HG02678 (cell line): ENCODE measurements at regions not wholly inside any gene's neighbourhood (a gene's known extent, or its start where the extent isn't known, plus 50 kb on each side); places are given as distances from the start of the nearest gene placed in this dataset.

Experiments used
- ATAC-seq: cut with Tn5 transposase; IDR thresholded peaks from one replicate; pipeline ENCODE4 v1.9.1; 2021; ENCODE audit warnings: mild to moderate bottlenecking, moderate library complexity; ENCODE audit not compliant: unreplicated experiment

DNA sequence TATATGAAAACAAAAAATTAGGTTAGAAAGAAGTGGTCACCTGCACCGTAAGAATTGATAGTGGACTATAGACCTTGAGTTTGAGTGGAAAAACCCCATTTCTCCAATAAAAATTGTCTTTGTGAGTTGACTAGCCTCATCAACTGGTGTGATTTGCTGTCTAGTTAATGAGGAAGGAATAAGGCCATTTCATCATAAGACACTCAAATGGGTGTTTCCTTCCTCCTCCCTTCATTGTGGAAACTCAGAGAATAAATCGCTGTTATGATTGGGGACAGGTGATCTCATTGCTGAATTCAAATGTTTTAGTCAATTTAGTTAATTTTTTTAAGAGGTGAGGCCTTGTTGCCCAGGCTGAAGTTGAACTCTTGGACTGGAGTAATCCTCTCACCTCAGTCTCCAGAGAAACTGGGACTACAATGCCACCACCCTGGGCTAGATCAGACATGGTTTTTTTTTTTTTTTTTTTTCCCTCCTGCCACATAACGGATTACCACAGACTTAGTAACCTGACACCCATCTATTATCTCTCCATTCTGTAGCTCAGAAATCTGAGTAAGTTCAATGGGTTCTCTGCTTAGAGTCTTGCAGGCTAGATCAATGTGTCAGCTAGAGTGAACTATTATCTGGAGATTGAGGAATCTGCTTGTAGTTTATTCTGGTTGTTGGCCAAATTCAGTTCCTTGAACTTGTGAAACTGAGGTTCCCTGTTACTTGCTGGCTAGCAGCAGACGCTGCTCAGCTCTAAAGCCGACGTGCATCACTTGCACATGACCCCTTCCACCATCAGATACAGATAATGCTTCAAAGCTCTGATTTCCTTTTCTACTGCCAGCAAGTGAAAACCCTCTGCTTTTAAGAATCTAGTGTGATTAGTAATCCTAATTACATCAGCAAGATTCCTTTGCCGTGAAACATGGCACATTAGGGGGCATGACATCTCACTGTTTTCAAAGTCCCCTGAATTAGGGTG is 663.8 kb upstream of the CDH9 start:
- no peak for ATAC-seq

DNA sequence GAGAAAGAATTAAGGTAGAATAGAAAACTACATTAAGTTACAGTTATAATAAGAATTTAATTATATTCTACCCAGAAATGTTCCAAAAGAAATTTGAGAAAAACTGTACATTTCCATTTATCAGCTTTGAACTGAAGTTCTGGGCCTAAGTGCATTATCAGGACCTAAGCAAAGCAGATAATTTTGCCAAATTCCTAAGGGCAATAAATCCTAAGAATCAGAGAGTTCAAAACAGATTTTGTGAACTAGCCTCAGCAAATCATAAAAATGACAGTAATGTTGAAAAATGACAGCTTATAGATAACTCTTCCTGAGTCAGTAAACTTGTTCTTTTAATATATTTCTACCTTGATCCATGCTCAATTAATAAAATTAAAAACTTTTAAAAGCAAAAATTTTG is 662.1 kb upstream of the CDH9 start:
- ATAC-seq = no peak

DNA sequence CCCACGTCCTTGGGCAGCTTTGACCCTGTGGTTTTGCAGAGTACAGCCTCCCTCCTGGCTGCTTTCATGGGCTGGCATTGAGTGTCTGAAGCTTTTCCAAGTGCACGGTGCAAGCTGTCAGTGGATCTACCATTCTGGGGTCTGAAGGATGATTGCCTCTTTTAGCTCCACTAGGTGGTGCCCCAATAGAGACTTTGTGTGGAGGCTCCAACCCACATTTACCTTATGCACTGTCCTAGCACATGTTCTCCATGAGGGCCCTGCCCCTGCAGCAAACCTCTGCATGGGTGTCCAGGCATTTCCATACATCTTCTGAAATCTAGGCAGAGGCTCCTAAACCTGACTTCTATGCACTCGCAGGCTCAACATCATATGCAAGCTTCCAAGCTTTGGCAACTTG is 644.2 kb upstream of the CDH9 start:
- no peak for ATAC-seq

DNA sequence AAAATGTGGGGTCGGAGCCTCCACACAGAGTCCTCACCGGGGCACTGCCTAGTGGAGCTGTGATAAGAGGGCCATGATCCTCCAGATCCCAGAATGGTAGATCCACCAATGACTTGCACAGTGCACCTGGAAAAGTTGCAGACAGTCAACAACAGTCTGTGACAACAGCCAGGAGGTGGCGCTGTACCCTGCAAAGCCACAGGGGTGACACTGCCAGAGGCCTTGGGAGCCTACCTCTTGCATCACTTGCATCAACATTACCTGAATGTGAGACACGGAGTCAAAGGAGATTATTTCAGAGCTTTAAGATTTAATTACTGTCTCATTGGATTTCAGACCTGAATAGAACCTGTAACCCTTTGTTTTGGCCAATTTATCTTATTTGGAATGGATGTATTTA is 614.1 kb upstream of the CDH9 start:
- no peak for ATAC-seq

DNA sequence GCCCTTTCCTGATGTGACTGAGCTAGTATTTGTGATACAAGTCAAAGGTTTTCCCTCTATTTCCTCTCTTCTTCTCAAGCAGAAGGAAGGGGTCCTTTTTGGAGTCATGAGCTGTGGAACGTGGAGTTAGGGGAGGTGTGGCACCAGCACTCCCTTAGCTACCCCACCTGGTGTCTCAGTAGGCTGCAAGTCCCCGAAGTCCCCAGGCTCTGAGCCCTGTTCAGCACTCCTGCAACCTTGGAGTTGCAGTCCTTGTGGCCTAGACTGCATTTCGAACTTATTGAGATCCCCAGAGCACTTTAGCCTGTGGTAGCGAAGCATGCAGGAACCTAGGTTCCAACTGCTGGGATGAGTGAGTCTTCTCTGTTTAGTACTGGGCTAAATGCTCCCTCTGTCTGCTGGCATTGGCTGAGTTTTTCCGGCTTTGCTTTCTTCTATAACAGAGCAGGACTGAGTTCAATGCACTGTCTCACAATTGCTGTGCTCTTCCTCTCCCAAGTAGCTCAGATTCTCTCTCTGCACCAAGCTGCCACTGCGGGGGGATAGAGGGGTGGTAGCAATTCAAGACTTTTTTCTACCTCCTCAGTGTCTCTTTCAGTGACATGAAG is 600.7 kb upstream of the CDH9 start:
- no peak for ATAC-seq

DNA sequence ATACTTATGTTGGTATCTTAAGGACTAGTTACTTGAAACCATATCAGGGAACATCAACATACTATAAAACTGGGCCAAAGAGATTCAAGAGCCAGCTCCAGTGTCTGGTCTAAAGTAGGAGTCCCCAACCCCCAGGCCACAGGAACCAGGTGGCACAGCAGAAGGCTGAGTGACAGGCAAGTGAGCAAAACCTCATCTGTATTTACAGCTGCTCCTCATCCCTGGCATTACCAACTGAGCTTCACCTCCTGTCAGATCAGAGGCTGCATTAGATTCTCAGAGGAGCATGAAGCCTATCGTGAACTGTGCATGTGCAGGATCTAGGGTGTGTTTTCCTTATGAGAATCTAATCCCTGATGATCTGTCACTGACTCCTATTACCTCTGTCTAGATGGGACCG is 581.6 kb upstream of the CDH9 start:
- ATAC-seq = no peak

DNA sequence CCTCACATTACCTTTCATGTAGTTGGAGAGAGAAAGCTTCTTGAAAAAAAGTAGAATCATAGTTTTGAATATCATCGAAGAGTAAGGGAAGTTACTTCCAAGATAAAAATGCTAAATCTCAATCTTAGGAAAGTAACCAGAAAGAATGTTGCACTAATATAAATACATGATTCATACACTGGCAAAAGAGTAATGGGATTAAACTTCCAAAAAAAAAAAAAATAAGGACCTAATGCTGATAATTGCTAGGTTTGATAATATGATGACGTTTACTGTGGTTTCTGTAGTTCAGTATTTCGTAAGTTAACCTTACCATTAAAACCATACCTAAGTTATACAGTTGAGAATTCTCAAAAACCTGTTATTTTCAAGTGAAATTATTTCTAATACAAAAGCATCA is 573.8 kb upstream of the CDH9 start:
- ATAC-seq = no peak

DNA sequence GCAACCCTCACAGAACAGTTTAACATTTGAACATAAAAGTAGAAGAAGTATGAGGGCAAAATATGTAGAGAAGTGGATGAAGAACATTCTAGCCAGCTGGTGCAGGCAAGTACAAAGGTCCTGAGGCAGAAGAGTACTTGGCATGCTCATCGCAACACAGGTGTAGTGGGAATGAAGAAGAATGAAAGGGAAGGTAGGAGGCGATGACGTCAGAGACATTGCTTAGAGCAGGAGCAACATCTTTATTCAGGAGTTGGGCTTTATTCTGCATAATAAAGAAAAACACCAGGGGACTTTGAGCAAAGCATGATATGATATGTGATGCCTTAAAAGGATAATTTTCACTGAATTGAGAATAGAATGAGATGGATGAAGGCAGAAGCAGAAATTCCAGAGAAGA is 570.6 kb upstream of the CDH9 start:
- ATAC-seq = no peak

DNA sequence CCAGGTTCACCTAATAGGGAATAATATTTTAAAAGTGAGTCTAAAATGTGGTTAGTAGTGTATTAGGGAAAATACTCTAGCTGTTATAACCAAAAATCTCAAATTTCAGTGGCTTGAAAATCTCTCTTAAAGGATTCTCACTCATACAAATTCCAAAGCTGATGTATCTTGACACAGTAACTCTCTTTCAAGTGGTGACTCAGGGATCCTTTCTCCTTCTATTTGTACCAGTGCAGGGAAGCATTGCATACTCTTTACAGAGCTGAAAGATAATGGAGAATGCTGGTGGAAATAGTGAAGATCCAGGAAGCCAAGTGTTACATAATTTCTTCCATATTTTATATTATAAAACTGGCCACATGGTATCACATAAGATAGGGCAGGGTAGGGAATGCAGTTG is 560.2 kb upstream of the CDH9 start:
- ATAC-seq = no peak

DNA sequence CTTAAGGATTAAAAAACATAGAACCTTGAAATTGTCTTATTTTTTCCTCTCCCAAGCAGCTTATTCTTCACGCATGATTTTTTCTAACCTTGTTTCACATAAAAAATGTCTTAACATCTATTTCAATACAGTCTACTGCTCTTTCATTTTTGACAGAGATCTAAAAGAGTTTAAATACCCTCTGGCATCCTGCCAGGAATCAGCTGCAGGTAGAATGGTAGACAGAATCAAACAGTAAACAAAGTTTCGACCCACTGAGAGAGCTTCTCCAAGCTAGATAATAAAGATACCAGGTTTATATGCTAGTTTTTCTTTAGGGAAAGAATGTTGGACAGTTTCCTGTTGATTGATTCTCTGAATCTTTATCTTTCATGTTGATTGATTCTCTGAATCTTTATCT is 555.8 kb upstream of the CDH9 start:
- ATAC-seq = no peak

DNA sequence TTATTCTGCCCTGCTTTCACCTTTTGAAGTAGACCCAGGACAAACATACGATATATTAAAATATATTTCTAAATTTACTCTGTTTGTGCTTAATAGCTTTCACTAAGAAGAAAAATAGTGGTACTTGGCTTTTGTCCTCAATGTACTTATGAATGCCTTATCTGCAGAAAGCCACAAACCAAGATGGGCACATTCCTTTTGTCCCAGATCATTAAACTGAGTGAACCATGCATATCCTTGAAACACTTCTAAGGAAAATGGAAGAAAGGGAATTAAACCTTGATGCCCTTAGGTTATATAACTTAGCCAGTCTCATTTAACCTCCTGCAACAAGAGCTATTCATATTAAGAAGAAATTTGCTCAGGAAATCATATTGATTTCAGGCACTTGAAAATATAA is 553.8 kb upstream of the CDH9 start:
- ATAC-seq = no peak

DNA sequence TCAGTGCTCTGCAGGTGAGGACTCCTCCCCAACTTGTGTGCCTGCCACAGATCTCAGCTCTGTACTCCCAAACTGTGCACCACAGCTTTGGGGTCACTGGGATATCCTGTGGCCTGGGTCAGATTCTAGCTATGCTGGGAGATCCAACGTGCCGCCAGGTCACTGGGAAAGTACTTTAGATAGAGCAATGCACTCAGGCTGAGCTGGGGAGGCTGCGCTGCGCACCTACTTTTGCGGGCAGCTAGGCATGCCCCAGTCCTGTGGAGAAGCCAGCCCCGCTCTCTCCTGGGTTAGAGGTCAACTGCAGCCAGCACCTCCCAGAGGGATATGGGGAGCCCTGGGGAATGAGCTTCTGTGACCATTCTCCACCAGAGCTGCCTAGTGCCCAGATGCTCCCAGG is 552.1 kb upstream of the CDH9 start:
- no peak for ATAC-seq

DNA sequence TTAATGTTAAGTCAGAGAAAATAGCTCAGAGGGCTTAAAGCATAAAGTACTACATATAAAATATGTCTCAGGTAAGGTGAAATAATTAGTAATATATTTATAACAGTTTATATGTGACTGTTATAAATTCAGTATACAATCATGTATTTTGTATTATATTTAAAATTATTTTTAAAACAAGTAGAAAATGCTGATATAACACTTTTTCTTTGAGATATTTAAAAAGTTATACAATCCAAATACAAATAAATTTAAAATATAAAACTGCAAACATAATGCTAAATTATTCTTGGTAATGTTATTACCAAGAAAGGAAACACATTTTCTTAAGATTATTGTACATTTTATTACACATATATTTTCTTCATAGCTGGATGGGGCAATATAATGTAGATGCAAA is 539.9 kb upstream of the CDH9 start:
- no peak for ATAC-seq

DNA sequence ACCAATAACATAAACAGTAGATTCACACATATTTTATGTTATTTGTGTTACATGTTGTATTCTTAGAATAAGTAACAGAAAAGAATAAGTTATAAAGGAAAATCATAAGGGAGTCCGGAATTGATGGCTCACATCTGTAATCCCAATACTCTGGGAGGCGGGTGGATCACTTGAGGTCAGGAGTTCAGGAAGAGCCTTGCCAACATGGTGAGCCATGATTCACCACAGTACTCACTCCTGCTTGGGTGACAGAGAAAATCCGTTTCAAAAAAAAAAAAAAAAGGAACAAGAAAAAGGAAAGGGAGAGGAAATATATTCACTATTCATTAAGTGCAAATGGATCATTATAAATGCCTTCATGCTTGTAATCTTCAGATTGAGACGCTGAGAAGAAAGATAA is 533.3 kb upstream of the CDH9 start:
- no peak for ATAC-seq

DNA sequence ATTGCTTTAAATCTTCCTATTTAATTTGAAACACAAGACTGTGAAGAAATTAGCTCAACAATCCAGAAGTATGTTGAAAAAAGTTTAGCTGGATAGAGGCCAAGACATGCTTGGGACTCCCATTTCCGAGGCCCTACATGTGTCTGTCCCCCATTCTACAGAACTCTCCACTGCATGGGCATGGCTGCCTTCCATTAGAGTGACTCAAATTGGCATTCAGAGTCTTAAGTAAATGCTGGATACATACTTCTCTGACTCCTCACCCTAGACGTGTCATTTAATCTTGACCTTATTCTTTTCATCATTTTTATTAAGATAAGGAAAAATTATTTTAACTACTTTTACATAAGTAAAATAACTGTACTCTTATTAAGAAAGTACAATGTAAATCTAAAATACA is 530.4 kb upstream of the CDH9 start:
- no peak for ATAC-seq

DNA sequence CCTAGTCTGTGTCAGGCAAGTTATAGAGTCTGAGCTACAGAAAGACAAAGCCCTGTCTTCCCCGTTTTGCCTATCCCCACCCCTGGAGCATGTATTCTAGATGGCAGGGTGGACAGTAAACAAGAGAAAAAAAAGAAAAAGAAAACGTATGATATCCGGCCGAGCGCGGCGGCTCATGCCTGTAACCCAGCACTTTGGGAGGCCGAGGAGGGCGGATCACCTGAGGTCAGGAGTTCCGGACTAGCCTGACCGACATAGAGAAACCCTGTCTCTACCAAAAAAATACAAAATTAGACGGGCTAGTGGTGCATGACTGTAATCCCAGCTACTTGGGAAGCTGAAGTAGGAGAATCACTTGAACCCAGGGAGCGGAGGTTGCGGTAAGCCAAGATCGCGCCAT is 523.0 kb upstream of the CDH9 start:
- no peak for ATAC-seq

DNA sequence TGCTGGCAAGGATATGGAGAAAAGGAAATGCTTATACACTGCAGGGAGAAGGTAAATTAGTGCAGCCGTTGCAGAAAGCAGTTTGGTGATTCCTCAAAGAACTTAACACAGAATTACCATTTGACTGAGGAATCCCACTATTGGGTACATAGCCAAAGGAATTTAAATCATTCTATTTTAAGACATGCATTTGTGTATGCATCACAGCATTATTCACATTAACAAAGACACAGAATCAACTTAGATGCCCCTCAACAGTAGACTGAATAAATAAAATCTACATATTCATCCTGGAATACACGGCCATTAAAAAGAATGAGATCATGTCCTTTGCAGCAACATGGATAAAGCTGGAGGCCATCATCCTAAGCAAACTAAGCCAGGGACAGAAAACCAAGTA is 510.1 kb upstream of the CDH9 start:
- ATAC-seq = no peak

DNA sequence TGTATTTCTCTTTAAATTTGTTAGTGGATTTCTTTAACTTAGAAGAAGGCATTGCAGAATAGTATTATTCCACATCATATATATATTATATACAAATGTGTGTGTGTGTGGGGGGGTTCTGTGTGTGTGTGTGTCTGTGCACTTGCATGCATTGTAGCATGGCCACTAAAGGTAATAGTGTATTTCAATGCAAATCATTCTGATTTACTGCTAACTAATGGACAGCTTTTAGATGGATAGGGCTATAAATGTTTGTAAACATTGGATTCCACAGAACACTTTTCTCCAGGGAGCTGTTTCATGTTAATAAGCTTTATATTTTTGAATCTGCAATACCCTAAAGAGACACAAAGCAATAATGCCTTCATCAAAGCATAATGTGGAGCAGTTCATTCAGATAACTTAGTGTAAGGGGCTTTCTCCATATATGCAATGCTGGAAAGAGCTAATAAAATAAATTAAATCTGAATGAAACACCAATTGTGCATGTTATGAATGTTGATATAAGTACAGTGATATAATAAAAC is 496.7 kb upstream of the CDH9 start:
- ATAC-seq = no peak

DNA sequence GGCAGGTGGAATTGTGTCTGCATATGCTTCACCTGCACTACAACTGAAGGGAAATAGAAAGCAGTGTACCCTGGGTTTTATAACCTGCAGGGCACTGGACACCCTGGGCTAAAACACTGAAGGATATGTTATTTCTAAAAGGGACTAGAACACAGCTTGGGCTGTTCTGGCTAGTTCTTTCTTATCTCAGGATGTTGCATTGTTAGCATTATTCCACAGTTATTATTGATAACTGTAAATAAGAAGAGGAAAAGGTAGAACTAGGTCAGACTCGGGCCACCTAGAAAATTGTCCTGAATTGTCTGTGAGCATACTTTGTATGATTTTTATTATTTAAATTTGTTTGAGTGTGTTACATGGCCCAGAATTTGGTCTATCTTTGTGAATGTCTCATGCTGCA is 493.9 kb upstream of the CDH9 start:
- ATAC-seq = no peak

DNA sequence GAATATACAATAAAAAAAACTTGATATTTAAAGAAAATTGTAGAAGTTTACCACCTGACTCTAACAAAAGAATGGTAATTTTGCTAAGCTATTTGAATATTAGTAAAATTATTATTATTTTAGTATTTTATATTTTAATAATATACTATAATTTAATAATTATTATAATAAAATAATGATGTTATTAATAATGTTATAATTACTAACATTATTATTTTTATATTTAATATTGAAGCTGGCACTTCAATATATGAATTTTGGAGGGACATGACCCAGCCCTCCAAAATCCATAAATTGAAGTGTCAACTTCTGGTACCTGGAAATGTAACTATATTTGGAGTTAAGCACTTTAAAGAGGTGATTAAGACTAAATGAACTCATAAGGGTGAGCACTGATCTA is 486.1 kb upstream of the CDH9 start:
- no peak for ATAC-seq

DNA sequence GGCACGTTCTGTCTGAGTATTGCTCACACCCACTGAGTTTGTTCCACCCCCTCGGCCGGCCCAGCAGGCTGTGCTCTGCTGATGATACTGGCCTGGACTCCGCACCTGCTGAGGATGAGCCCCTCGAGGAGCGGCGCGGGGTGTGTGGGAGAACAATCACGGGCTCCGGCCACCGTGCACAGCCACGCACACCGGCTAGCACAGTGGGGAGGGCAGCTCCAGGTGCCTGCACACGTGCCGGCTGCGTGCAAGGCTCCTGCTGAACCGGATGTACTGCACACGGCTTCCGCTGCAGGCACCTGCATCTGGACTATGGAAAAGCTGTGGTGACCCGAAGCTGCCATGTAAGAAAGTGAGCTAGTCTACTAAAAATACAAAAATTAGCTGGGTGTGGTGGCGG is 485.2 kb upstream of the CDH9 start:
- ATAC-seq = no peak

DNA sequence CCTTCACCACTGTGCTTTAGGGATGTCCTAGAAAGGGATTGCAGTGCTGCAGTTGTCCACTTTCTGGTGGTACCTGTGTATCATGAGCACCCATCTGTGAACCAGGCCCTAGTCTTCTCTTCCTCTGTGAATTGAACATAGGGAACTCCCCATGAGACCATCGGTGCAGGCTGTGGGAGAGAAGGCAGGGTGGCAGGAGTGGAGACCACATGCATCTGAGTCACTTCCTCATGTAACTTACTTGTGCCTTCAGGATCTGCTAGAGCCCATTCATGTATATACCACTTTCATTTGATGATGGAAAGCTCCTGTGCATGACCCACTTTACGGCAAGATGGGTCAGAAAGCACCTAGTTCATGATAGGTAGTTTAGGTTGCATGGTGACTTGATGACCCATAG is 478.1 kb upstream of the CDH9 start:
- ATAC-seq = no peak
